SK-N-SH (cell line): ENCODE measurements at regions not wholly inside any gene's neighbourhood (a gene's known extent, or its start where the extent isn't known, plus 50 kb on each side); places are given as distances from the start of the nearest gene placed in this dataset.

Source experiments
- CTCF ChIP-seq: fragments of 200-600 bp; sonication (generic); IDR thresholded peaks from 2 replicates; pipeline ENCODE4 v1.6.1; 2017; ENCODE audit warnings: antibody characterized with exemption, mild to moderate bottlenecking, moderate library complexity
- ELF1 ChIP-seq: IDR thresholded peaks from 2 replicates; pipeline ENCODE4 v1.4.0; 2012
- EP300 ChIP-seq, 2 experiments: IDR thresholded peaks; 2 replicates each; pipeline versions ENCODE4 v1.4.0 to v1.6.1; 2012; ENCODE audit warnings: borderline replicate concordance in 1 of 2, low read depth in 1 of 2, low read length in 1 of 2
- EZH2phosphoT487 ChIP-seq: fragments of 200-600 bp; sonication (generic); IDR thresholded peaks from 2 replicates; pipeline ENCODE4 v1.6.1; 2017; ENCODE audit warnings: low read depth, mixed run types, mild to moderate bottlenecking, antibody characterized with exemption, moderate library complexity, borderline replicate concordance
- FOXJ3 ChIP-seq: sonication (generic); formaldehyde crosslinking; IDR thresholded peaks from 2 replicates; pipeline ENCODE4 v1.5.1; 2020; ENCODE audit warnings: mild to moderate bottlenecking, missing genetic modification reagents
- GABPA ChIP-seq: IDR thresholded peaks from 2 replicates; pipeline ENCODE4 v1.4.0; 2012; ENCODE audit warnings: low read depth, mild to moderate bottlenecking
- MAX ChIP-seq: IDR thresholded peaks from 2 replicates; pipeline ENCODE4 v1.4.0; 2012; ENCODE audit warnings: low read depth
- POLR2AphosphoS5 ChIP-seq: IDR thresholded peaks from 2 replicates; pipeline ENCODE4 v1.6.1; 2012; ENCODE audit warnings: low read depth, low read length
- RCOR1 ChIP-seq: fragments of 150-350 bp; IDR thresholded peaks from 2 replicates; pipeline ENCODE4 v1.6.1; 2017; ENCODE audit warnings: antibody characterized with exemption, low read length
- REST ChIP-seq: IDR thresholded peaks from 2 replicates; pipeline ENCODE4 v1.6.1; 2012; ENCODE audit warnings: mild to moderate bottlenecking, low read depth, low read length, moderate library complexity
- TCF12 ChIP-seq: IDR thresholded peaks from 2 replicates; pipeline ENCODE4 v1.4.0; 2012
- USF1 ChIP-seq: IDR thresholded peaks from 2 replicates; pipeline ENCODE4 v1.4.0; 2012; ENCODE audit warnings: low read depth, borderline replicate concordance
- YY1 ChIP-seq: IDR thresholded peaks from 2 replicates; pipeline ENCODE4 v1.4.0; 2012; ENCODE audit warnings: low read depth, mild to moderate bottlenecking
- ZBTB33 ChIP-seq: IDR thresholded peaks from 2 replicates; pipeline ENCODE4 v1.4.0; 2012; ENCODE audit warnings: low read depth, borderline replicate concordance

- no peak for TF ChIP-seq GABPA
- TF ChIP-seq POLR2AphosphoS5, result no peak
- no peak for TF ChIP-seq CTCF
- TF ChIP-seq EZH2phosphoT487, result no peak
- TF ChIP-seq RCOR1, result no peak
- TF ChIP-seq ELF1, result no peak
- TF ChIP-seq MAX, result no peak
- TF ChIP-seq YY1, result no peak
- no peak for TF ChIP-seq ZBTB33
- TF ChIP-seq FOXJ3 (CRISPR knock-in tag), result no peak
- TF ChIP-seq REST, result no peak
- TF ChIP-seq EP300 (IDR thresholded peaks at IDR 0.05; ENCODE audit: borderline replicate concordance in 1 of 2, low read depth in 1 of 2, low read length in 1 of 2), result no peak
- TF ChIP-seq TCF12, result no peak
- no peak for TF ChIP-seq USF1
Measured at GRCh38 chr2:235381261-235381912, 112.5 kb upstream of the AGAP1 start.
